Mesendoderm (in vitro differentiated cells): ENCODE measurements at regions not wholly inside any gene's neighbourhood (a gene's known extent, or its start where the extent isn't known, plus 50 kb on each side); places are given as distances from the start of the nearest gene placed in this dataset.

ENCODE experiments used
- DNase-seq: peaks from one replicate; pipeline ENCODE4 v3.0.0; 2013
- H2AK5ac ChIP-seq: 2 replicates; pipeline ENCODE4 v1.6.1; 2013; ENCODE audit warnings: low read length, inconsistent platforms
- H2BK120ac ChIP-seq: 2 replicates; pipeline ENCODE4 v1.6.1; 2013; ENCODE audit warnings: low read depth, mild to moderate bottlenecking, low read length, moderate library complexity, mixed read lengths
- H2BK15ac ChIP-seq: replicated peaks from 2 replicates; pipeline ENCODE4 v1.6.1; 2013; ENCODE audit warnings: low read depth, mild to moderate bottlenecking, moderate library complexity
- H2BK5ac ChIP-seq: 2 replicates; pipeline ENCODE4 v1.6.1; 2013; ENCODE audit warnings: low read length, inconsistent platforms
- H3K18ac ChIP-seq: 2 replicates; pipeline ENCODE4 v1.6.1; 2013; ENCODE audit warnings: mild to moderate bottlenecking, low read length, mixed read lengths
- H3K23ac ChIP-seq: one replicate; pipeline ENCODE4 v1.6.1; 2013; ENCODE audit warnings: low read length
- H3K27ac ChIP-seq: 2 replicates; pipeline ENCODE4 v1.5.1; 2013; ENCODE audit warnings: low read depth, mild to moderate bottlenecking, inconsistent platforms, low read length, moderate library complexity
- H3K27me3 ChIP-seq: 2 replicates; pipeline ENCODE4 v1.6.1; 2013; ENCODE audit warnings: low read length, control low read depth, mild to moderate bottlenecking, inconsistent platforms; ENCODE audit not compliant: insufficient read depth, poor library complexity
- H3K36me3 ChIP-seq: 2 replicates; pipeline ENCODE4 v1.6.1; 2013; ENCODE audit warnings: low read length, inconsistent platforms; ENCODE audit not compliant: control insufficient read depth, insufficient read depth
- H3K4ac ChIP-seq: one replicate; pipeline ENCODE4 v1.6.1; 2013; ENCODE audit warnings: low read depth, mild to moderate bottlenecking, low read length, moderate library complexity
- H3K4me1 ChIP-seq: 2 replicates; pipeline ENCODE4 v1.6.1; 2013; ENCODE audit warnings: low read depth, low read length, inconsistent platforms; ENCODE audit not compliant: control insufficient read depth
- H3K4me2 ChIP-seq: 2 replicates; pipeline ENCODE4 v1.6.1; 2013; ENCODE audit warnings: low read length
- H3K4me3 ChIP-seq: 2 replicates; pipeline ENCODE4 v1.5.1; 2013; ENCODE audit warnings: mild to moderate bottlenecking, low read length
- H3K56ac ChIP-seq: one replicate; pipeline ENCODE4 v1.6.1; 2013; ENCODE audit warnings: low read length
- H3K79me1 ChIP-seq: 2 replicates; pipeline ENCODE4 v1.6.1; 2013; ENCODE audit warnings: low read length, inconsistent platforms
- H3K79me2 ChIP-seq: 2 replicates; pipeline ENCODE4 v1.6.1; 2013; ENCODE audit warnings: mild to moderate bottlenecking, low read length; ENCODE audit not compliant: control insufficient read depth, insufficient read depth
- H3K9ac ChIP-seq: 2 replicates; pipeline ENCODE4 v1.6.1; 2013; ENCODE audit warnings: low read length, inconsistent platforms
- H4K5ac ChIP-seq: one replicate; pipeline ENCODE4 v1.6.1; 2013; ENCODE audit warnings: low read length
- H4K8ac ChIP-seq: one replicate; pipeline ENCODE4 v1.6.1; 2013; ENCODE audit warnings: low read depth, mild to moderate bottlenecking, control low read depth, low read length, moderate library complexity
- WGBS: extraction: QIAGEN DNeasy Blood & Tissue Kit; methylation state at CpG from one replicate; pipeline ENCODE4 v1.1.7; 2013; ENCODE audit warnings: low lambda C conversion rate, missing lambda C conversion rate; ENCODE audit not compliant: insufficient coverage; ENCODE audit errors: extremely low coverage; 5-methylcytosine and 5-hydroxymethylcytosine counted together

GRCh38 chr6:96675597-96675996 lies 112.7 kb downstream of the FHL5 start:
- H3K4me1 ChIP-seq: no peaks in the 10 kb centered on the region
- H3K79me1 ChIP-seq: no peaks in the 10 kb centered on the region
- no peak overlapping the region for H4K5ac ChIP-seq
- no peak overlapping the region for H2BK5ac ChIP-seq
- H3K36me3 ChIP-seq: no peaks in the 10 kb centered on the region
- H2AK5ac ChIP-seq: no peak overlapping the region
- H3K4me3 ChIP-seq: no peak overlapping the region
- no peak for DNase-seq
- no peak overlapping the region for H3K18ac ChIP-seq
- H3K79me2 ChIP-seq: no peaks in the 10 kb centered on the region
- H2BK120ac ChIP-seq: no peak overlapping the region
- no peak overlapping the region for H3K56ac ChIP-seq
- no peak overlapping the region for H3K27ac ChIP-seq
- WGBS: no CpG with 5 or more reads among the region's 1 CpG
- H3K27me3 ChIP-seq: no peaks in the 10 kb centered on the region
- H3K23ac ChIP-seq: no peak overlapping the region
- no peak overlapping the region for H2BK15ac ChIP-seq
- H4K8ac ChIP-seq: no peak overlapping the region
- H3K4me2 ChIP-seq: no peak overlapping the region
- no peak overlapping the region for H3K9ac ChIP-seq
- H3K4ac ChIP-seq: no peak overlapping the region
